B cell (primary cell): ENCODE measurements at regions not wholly inside any gene's neighbourhood (a gene's known extent, or its start where the extent isn't known, plus 50 kb on each side); places are given as distances from the start of the nearest gene placed in this dataset.

Experiments
- ATAC-seq: fragments of 200-7000 bp; cut with Tn5 transposase; one replicate; pipeline ENCODE4 v1.10.0; 2021; ENCODE audit warnings: low read depth, mild to moderate bottlenecking, moderate number of reproducible peaks, moderate library complexity
- CTCF ChIA-PET: fragments of 350-600 bp; sonication (Branson Sonifier 250); formaldehyde crosslinking; loops from one replicate; lab custom pipeline; 2021; ENCODE audit warnings: antibody characterized with exemption, inconsistent platforms; lab: Charles Lee
- POLR2A ChIA-PET: fragments of 350-600 bp; sonication (Branson Sonifier 250); formaldehyde crosslinking; loops from one replicate; lab custom pipeline; 2021; ENCODE audit warnings: antibody characterized with exemption; lab: Charles Lee
- DNase-seq: peaks from one replicate; pipeline ENCODE4 v3.0.0; 2013
- H2AFZ ChIP-seq: 2 replicates; pipeline ENCODE4 v1.6.1; 2012; ENCODE audit warnings: mild to moderate bottlenecking, low read depth, low read length; ENCODE audit not compliant: insufficient read depth, poor library complexity, severe bottlenecking
- H3K27ac ChIP-seq, 2 donors: 1 replicate in 1 of 2; 2 replicates in 1 of 2; pipeline ENCODE4 v1.5.1; 2012 to 2013; ENCODE audit warnings: low read length in 2 of 2, mild to moderate bottlenecking in 2 of 2, moderate library complexity in 1 of 2
- H3K27me3 ChIP-seq, 4 experiments: fragments of 200-600 bp in 1 of 4; sonication (generic) in 1 of 4; replicated peaks in 1 of 4; 1 replicate in 2 of 4; 2 replicates in 2 of 4; pipeline versions ENCODE4 v1.6.1 to v1.7.0; 2013 to 2016; ENCODE audit warnings: low read length in 3 of 4, mild to moderate bottlenecking in 2 of 4, mixed read lengths in 1 of 4, moderate library complexity in 1 of 4; ENCODE audit not compliant: insufficient read depth in 4 of 4, control insufficient read depth in 3 of 4; ENCODE audit errors: control extremely low read depth in 1 of 4
- H3K36me3 ChIP-seq, 2 experiments: replicated peaks in 1 of 2; 1 replicate in 1 of 2; 2 replicates in 1 of 2; pipeline versions ENCODE4 v1.6.1 to v1.7.1; 2013; ENCODE audit warnings: low read length in 1 of 2; ENCODE audit not compliant: insufficient read depth in 2 of 2, control insufficient read depth in 1 of 2; ENCODE audit errors: control extremely low read depth in 1 of 2, extremely low read depth in 1 of 2
- H3K4me1 ChIP-seq, 2 donors: fragments of 200-600 bp in 1 of 2; sonication (generic) in 1 of 2; 1 replicate in 1 of 2; 2 replicates in 1 of 2; pipeline versions ENCODE4 v1.5.1 to v1.6.1; 2013 to 2017; ENCODE audit warnings: low read length in 2 of 2; ENCODE audit not compliant: control insufficient read depth in 2 of 2, insufficient read depth in 2 of 2
- H3K4me2 ChIP-seq: replicated peaks from 2 replicates; pipeline ENCODE3; 2012; ENCODE audit warnings: mild to moderate bottlenecking, low read depth, low read length; ENCODE audit not compliant: poor library complexity, severe bottlenecking
- H3K4me3 ChIP-seq, 5 experiments: fragments of 200-600 bp in 1 of 5; sonication (generic) in 1 of 5; 1 replicate in 3 of 5; 2 replicates in 2 of 5; pipeline versions ENCODE4 v1.5.1 to v1.7.0; 2011 to 2016; ENCODE audit warnings: low read length in 4 of 5, mild to moderate bottlenecking in 4 of 5, low read depth in 2 of 5, control low read depth in 1 of 5, moderate library complexity in 1 of 5; ENCODE audit not compliant: insufficient read depth in 1 of 5; ENCODE audit errors: control extremely low read depth in 1 of 5, extremely low read depth in 1 of 5
- H3K79me2 ChIP-seq: fragments of 200-600 bp; sonication (generic); one replicate; pipeline ENCODE4 v1.6.0; 2016; ENCODE audit warnings: low read length; ENCODE audit not compliant: control insufficient read depth, insufficient read depth
- H3K9ac ChIP-seq: fragments of 200-600 bp; sonication (generic); 2 replicates; pipeline ENCODE4 v1.6.1; 2017; ENCODE audit warnings: mild to moderate bottlenecking, low read length, moderate library complexity
- H3K9me3 ChIP-seq, 3 donors: one replicate each; pipeline versions ENCODE4 v1.6.1 to v1.7.1; 2013; ENCODE audit warnings: low read length in 2 of 3; ENCODE audit not compliant: control insufficient read depth in 2 of 3, insufficient read depth in 1 of 3; ENCODE audit errors: control extremely low read depth in 1 of 3
- H4K20me1 ChIP-seq: 2 replicates; pipeline ENCODE4 v1.6.0; 2012; ENCODE audit warnings: mild to moderate bottlenecking, low read length; ENCODE audit not compliant: insufficient read depth, control insufficient read depth, poor library complexity, severe bottlenecking
- H3K27ac Mint-ChIP-seq: one replicate; pipeline ENCODE4 v1.8.0; 2021; ENCODE audit warnings: mixed read lengths
- H3K27me3 Mint-ChIP-seq: one replicate; pipeline ENCODE4 v1.8.0; 2021; ENCODE audit warnings: mixed read lengths
- H3K4me1 Mint-ChIP-seq: one replicate; pipeline ENCODE4 v1.8.0; 2021; ENCODE audit warnings: mixed read lengths
- H3K4me3 Mint-ChIP-seq: one replicate; pipeline ENCODE4 v1.8.0; 2021; ENCODE audit warnings: mixed read lengths
- H3K9me3 Mint-ChIP-seq: one replicate; pipeline ENCODE4 v1.8.0; 2022; ENCODE audit warnings: mixed read lengths; ENCODE audit not compliant: insufficient read depth
- CTCF ChIP-seq: fragments of 200-600 bp; IDR thresholded peaks from one replicate; pipeline ENCODE4 v1.8.0; 2022; ENCODE audit warnings: antibody characterized with exemption, mild to moderate bottlenecking
- EZH2 ChIP-seq: IDR thresholded peaks from 2 replicates; pipeline ENCODE4 v1.6.1; 2012; ENCODE audit warnings: borderline replicate concordance, low read depth, mild to moderate bottlenecking, moderate library complexity, low read length; ENCODE audit not compliant: insufficient read depth, poor library complexity, severe bottlenecking
- WGBS: methylation state at CpG from one replicate; pipeline ENCODE4 v1.1.5; 2013; ENCODE audit warnings: missing lambda C conversion rate; ENCODE audit not compliant: insufficient coverage; 5-methylcytosine and 5-hydroxymethylcytosine counted together
- intact Hi-C: fragments of 100-400 bp; cut with micrococcal nuclease; formaldehyde crosslinking; loops from one replicate; pipeline ENCODE4 v1.10.0; 2022

DNA sequence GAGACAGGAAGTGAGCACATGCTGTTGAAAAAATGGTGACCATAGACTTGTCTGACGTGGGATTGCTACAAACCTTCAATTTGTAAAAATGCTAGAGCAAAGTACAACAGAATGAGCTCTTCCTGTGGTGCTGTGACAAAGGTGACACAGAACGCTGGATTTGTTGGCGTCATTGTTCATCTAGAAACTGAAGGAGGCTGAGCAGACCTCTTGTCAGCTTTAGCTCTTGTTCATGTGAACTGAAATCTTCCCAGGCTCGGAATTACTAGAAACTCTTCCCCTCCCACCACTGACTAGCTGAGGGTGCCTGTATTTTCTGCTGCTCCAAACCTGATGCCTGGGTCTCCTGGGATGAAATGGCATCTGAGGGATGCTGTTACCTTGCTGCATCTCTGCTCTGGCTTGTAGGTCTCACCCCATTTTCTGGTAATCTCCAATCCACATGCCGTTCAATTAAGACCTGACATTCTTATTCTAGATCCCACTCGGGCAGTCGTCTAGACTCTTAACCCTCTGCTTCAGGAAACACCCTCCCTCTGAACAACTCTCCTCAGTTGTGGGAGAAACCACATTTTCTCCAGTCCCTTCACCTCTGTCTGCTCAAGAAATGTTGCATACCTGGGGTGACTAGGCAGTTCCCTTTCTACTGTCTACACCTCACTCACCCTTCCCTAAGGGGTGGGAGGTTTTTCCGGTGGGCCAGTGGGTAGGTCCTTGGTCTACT is 349.3 kb downstream of the CXCL12 start:
- DNase-seq: no peak
- H3K4me3 Mint-ChIP-seq: no peak overlapping the region
- 72% methylated on average over 7 of the region's 8 CpGs for WGBS
- Histone ChIP-seq H3K27me3 (no peaks in the 10 kb centered on the region), H3K9ac (no peak overlapping the region), H3K4me1 (no peaks in the 10 kb centered on the region), H3K4me3 (no peak overlapping the region), H2AFZ (no peak overlapping the region), H3K27ac (no peak overlapping the region), H3K36me3 (no peaks in the 10 kb centered on the region), H3K79me2 (no peaks in the 10 kb centered on the region), H4K20me1 (no peaks in the 10 kb centered on the region), H3K4me2 (no peak overlapping the region), H3K9me3 (no peaks in the 10 kb centered on the region)
- POLR2A ChIA-PET: no interaction called here
- CTCF ChIA-PET: no interaction called here
- TF ChIP-seq CTCF: no peak
- TF ChIP-seq EZH2: no peak
- intact Hi-C loops: no loop called here
- ATAC-seq: no peak
- peaks cover 3% of the 10 kb centered on the region for H3K27me3 Mint-ChIP-seq
- no peak overlapping the region for H3K27ac Mint-ChIP-seq
- H3K9me3 Mint-ChIP-seq: no peaks in the 10 kb centered on the region
- H3K4me1 Mint-ChIP-seq: no peaks in the 10 kb centered on the region

- Mint-ChIP-seq H3K27me3 (peaks cover 3% of the 10 kb centered on the region), H3K27ac (no peak overlapping the region), H3K4me1 (no peaks in the 10 kb centered on the region), H3K9me3 (no peaks in the 10 kb centered on the region), H3K4me3 (no peak overlapping the region)
- Histone ChIP-seq H3K9ac (no peak overlapping the region), H2AFZ (no peak overlapping the region), H4K20me1 (no peaks in the 10 kb centered on the region), H3K79me2 (no peaks in the 10 kb centered on the region), H3K4me3 (no peak overlapping the region), H3K4me2 (no peak overlapping the region), H3K4me1 (no peaks in the 10 kb centered on the region), H3K27ac (no peak overlapping the region), H3K27me3 (no peaks in the 10 kb centered on the region), H3K9me3 (no peaks in the 10 kb centered on the region), H3K36me3 (no peaks in the 10 kb centered on the region)
- CTCF ChIA-PET: no interaction called here
- TF ChIP-seq EZH2 (no peak), CTCF (no peak)
- intact Hi-C loops: no loop called here
- ATAC-seq: no peak
- no peak for DNase-seq
- POLR2A ChIA-PET: no interaction called here
- no CpG with 5 or more reads among the region's 1 CpG for WGBS
Observed at GRCh38 chr10:44034946-44035345, 350.0 kb downstream of the CXCL12 start.
